ENCODE measurements at regions not wholly inside any gene's neighbourhood (a gene's known extent, or its start where the extent isn't known, plus 50 kb on each side); places are given as distances from the start of the nearest gene placed in this dataset.
A peak's percentile ranks its signal among the peaks of the same experiment; 100 is the strongest.

DNA sequence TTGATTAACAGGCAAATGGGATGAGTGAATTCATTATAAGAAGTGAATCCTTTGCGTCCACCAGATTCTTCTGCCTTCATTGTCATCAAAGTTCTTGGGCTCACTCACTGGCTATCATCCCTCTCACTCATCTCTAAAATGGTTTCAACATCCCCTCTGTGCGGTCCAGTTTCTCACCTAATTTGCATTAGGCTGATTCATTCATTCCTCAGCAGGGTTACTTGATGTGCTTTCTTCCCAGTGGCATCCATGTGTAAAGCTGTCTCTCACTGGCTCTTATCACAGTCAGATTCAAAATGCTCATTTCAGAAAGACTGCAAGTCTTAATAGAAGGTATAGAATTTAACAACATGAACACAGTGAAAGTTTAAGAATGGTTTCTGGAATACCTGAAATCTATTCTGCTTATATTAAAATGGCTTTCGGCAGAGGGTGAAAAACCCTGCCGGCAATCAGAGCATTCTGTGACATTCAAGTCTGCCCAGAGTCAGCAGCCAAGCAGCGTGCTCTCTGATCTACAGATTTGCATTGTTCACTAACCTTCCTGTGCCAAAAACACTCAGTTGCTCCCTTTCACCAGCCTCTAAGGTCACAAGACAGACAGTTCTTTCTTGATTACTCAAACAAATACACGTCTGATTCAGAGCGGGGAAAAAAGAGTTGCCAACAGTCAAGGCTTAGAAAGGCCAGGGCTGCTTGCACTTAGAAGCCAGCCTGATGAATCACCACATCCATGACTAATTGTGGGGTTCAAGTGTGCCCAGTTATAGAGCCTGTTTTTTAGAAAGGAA lies 106.7 kb downstream of the TES start:
- no peak overlapping the region for H3K27ac ChIP-seq
- H3K4me3 ChIP-seq (ENCODE audit: low read depth, low read length), result no peak overlapping the region
- no peak overlapping the region for H2AFZ ChIP-seq
- no peaks in the 10 kb centered on the region for H3K36me3 ChIP-seq (ENCODE audit: control insufficient read depth, insufficient read depth, low read length)
- no peaks in the 10 kb centered on the region for H3K9me3 ChIP-seq (ENCODE audit: control insufficient read depth, low read length)
- H3K4me2 ChIP-seq (ENCODE audit: low read length), result peak overlapping the region; percentile 36
- TF ChIP-seq, protein P1, sequence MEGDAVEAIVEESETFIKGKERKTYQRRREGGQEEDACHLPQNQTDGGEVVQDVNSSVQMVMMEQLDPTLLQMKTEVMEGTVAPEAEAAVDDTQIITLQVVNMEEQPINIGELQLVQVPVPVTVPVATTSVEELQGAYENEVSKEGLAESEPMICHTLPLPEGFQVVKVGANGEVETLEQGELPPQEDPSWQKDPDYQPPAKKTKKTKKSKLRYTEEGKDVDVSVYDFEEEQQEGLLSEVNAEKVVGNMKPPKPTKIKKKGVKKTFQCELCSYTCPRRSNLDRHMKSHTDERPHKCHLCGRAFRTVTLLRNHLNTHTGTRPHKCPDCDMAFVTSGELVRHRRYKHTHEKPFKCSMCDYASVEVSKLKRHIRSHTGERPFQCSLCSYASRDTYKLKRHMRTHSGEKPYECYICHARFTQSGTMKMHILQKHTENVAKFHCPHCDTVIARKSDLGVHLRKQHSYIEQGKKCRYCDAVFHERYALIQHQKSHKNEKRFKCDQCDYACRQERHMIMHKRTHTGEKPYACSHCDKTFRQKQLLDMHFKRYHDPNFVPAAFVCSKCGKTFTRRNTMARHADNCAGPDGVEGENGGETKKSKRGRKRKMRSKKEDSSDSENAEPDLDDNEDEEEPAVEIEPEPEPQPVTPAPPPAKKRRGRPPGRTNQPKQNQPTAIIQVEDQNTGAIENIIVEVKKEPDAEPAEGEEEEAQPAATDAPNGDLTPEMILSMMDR (IDR thresholded peaks at IDR 0.05), result no peak
- H3K4me1 ChIP-seq, result no peaks in the 10 kb centered on the region
- H3K9ac ChIP-seq, result no peak overlapping the region
- peaks cover 3% of the 10 kb centered on the region for H3K27me3 ChIP-seq (ENCODE audit: control insufficient read depth, insufficient read depth, low read length)
- no peaks in the 10 kb centered on the region for H3K79me2 ChIP-seq

GRCh38 chr7:116317907-116318306 lies 107.6 kb downstream of the TES start:
- TF ChIP-seq, protein P1 (IDR thresholded peaks at IDR 0.05), result no peak
- Histone ChIP-seq H2AFZ (no peak overlapping the region), H3K4me1 (no peaks in the 10 kb centered on the region), H3K27me3 (ENCODE audit: control insufficient read depth, insufficient read depth, low read length) (peaks cover 3% of the 10 kb centered on the region), H3K79me2 (no peaks in the 10 kb centered on the region), H3K36me3 (ENCODE audit: control insufficient read depth, insufficient read depth, low read length) (no peaks in the 10 kb centered on the region), H3K27ac (no peak overlapping the region), H3K4me3 (ENCODE audit: low read depth, low read length) (no peak overlapping the region), H3K4me2 (ENCODE audit: low read length) (no peak overlapping the region), H3K9me3 (ENCODE audit: control insufficient read depth, low read length) (no peaks in the 10 kb centered on the region), H3K9ac (no peak overlapping the region)

DNA sequence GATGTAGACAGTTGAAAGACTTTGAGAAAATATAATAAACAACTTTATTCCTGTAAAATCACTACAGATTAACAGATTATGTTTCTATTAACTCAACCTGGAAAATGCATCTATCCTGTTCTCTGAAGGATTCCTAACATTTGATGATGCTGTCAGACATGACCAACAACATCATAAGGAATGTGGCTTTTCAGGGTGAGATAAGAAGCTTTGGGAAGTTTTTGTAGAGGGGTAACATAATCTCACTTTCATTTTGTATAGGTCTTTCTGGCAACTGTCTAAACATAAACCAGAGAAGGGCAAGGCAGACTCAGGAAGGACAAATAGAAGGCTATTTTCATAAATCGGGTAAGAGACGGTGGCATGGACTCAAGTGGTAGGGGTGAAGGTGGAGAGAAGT lies 112.2 kb downstream of the TES start:
- H3K9me3 ChIP-seq (ENCODE audit: control insufficient read depth, low read length), result no peaks in the 10 kb centered on the region
- peaks cover 3% of the 10 kb centered on the region for H3K27me3 ChIP-seq (ENCODE audit: control insufficient read depth, insufficient read depth, low read length)
- H2AFZ ChIP-seq, result no peak overlapping the region
- no peaks in the 10 kb centered on the region for H3K79me2 ChIP-seq
- H3K9ac ChIP-seq, result no peak overlapping the region
- no peak overlapping the region for H3K27ac ChIP-seq
- no peak overlapping the region for H3K4me2 ChIP-seq (ENCODE audit: low read length)
- H3K4me1 ChIP-seq, result no peaks in the 10 kb centered on the region
- TF ChIP-seq, protein P1 (IDR thresholded peaks at IDR 0.05), result no peak
- no peaks in the 10 kb centered on the region for H3K36me3 ChIP-seq (ENCODE audit: control insufficient read depth, insufficient read depth, low read length)
- no peak overlapping the region for H3K4me3 ChIP-seq (ENCODE audit: low read depth, low read length)

DNA sequence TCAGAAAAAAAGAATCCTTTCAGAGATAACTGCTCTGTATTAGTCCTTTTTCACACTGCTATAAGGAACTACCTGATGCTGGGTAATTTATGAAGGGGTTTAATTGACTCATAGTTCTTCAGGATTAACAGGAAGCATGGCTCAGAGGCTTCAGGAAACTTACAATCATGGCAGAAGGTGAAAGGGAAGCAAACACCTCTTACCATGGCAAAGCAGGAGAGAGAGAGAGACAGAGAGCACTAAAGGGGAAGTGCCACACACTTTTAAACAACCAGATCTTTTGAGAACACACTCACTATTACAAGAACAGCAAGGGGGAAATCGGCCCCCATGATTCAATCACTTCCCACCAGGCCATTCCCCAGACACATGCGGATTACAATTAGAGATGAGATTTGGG lies 114.2 kb downstream of the TES start:
- TF ChIP-seq, protein P1 (IDR thresholded peaks at IDR 0.05), result no peak
- H3K4me3 ChIP-seq (ENCODE audit: low read depth, low read length), result no peak overlapping the region

DNA sequence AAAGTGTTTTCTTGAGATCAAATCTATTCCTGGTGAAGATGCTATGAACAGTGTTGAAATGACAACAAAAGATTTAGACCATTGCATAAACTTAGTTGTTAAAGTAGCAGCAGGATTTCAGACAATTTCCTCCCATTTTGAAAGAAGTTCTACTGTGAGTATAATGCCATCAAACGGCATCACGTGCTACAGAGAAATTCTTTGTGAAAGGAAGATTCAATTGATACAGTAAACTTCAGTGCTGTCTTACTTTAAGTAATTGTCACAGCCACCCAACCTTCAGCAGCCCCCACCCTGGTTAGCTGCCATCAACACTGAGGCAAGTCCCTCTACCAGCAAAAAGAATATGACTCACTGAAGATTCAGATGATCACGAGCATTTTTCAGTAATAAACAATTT lies 115.2 kb downstream of the TES start:
- Histone ChIP-seq H3K9me3 (ENCODE audit: control insufficient read depth, low read length) (no peaks in the 10 kb centered on the region), H2AFZ (no peak overlapping the region), H3K4me2 (ENCODE audit: low read length) (no peak overlapping the region), H3K79me2 (no peaks in the 10 kb centered on the region), H3K36me3 (ENCODE audit: control insufficient read depth, insufficient read depth, low read length) (no peaks in the 10 kb centered on the region), H3K4me3 (ENCODE audit: low read depth, low read length) (no peak overlapping the region), H3K27me3 (ENCODE audit: control insufficient read depth, insufficient read depth, low read length) (no peaks in the 10 kb centered on the region), H3K9ac (no peak overlapping the region), H3K4me1 (no peaks in the 10 kb centered on the region), H3K27ac (no peak overlapping the region)
- TF ChIP-seq, protein P1 (IDR thresholded peaks at IDR 0.05), result no peak

More for the DNA sequence above, 114.2 kb downstream of the TES start:
- Histone ChIP-seq H3K36me3 (ENCODE audit: control insufficient read depth, insufficient read depth, low read length) (no peaks in the 10 kb centered on the region), H3K27me3 (ENCODE audit: control insufficient read depth, insufficient read depth, low read length) (no peaks in the 10 kb centered on the region), H3K9ac (no peak overlapping the region), H2AFZ (no peak overlapping the region), H3K4me2 (ENCODE audit: low read length) (no peak overlapping the region), H3K27ac (no peak overlapping the region), H3K4me1 (no peaks in the 10 kb centered on the region), H3K79me2 (no peaks in the 10 kb centered on the region), H3K9me3 (ENCODE audit: control insufficient read depth, low read length) (no peaks in the 10 kb centered on the region)
